Ovary (tissue), 3 donors: ENCODE measurements at regions not wholly inside any gene's neighbourhood (a gene's known extent, or its start where the extent isn't known, plus 50 kb on each side); places are given as distances from the start of the nearest gene placed in this dataset.

ENCODE experiments used
- CTCF ChIP-seq, 3 donors: fragments of 450-650 bp in 2 of 3; fragments of 200-600 bp in 1 of 3; IDR thresholded peaks; one replicate each; pipeline versions ENCODE4 v1.5.1 to v1.8.0; 2016 to 2022; ENCODE audit warnings: antibody characterized with exemption in 3 of 3, mild to moderate bottlenecking in 1 of 3
- EP300 ChIP-seq: sonication (generic); formaldehyde crosslinking; IDR thresholded peaks from one replicate; pipeline ENCODE4 v1.6.1; 2017; ENCODE audit warnings: antibody characterized with exemption
- POLR2A ChIP-seq: fragments of 450-650 bp; IDR thresholded peaks from one replicate; pipeline ENCODE4 v1.6.1; 2017; ENCODE audit warnings: antibody characterized with exemption, mild to moderate bottlenecking, moderate library complexity
- donor health status: DM: no; HTN: no; CAD: no.

- TF ChIP-seq POLR2A (no peak), CTCF (IDR thresholded peaks at IDR 0.05) (no peak), EP300 (no peak)
Observed at GRCh38 chrX:150074175-150074574, 135.9 kb upstream of the EOLA2 start.
